Uterus (tissue), 3 donors: ENCODE measurements at regions not wholly inside any gene's neighbourhood (a gene's known extent, or its start where the extent isn't known, plus 50 kb on each side); places are given as distances from the start of the nearest gene placed in this dataset.

Experiments used
- DNase-seq, 2 donors: peaks; one replicate each; pipeline ENCODE4 v3.0.0-alpha.2; 2019 to 2020
- H3K27ac ChIP-seq, 2 donors: fragments of 200-600 bp; sonication (generic); 1 replicate in 1 of 2; 2 replicates in 1 of 2; pipeline ENCODE4 v1.5.1; 2016 to 2018
- H3K27me3 ChIP-seq, 2 donors: fragments of 200-600 bp; sonication (generic); one replicate each; pipeline ENCODE4 v1.5.1; 2018 to 2019; ENCODE audit warnings: control low read depth in 1 of 2
- H3K36me3 ChIP-seq, 2 donors: fragments of 200-600 bp; sonication (generic); one replicate each; pipeline ENCODE4 v1.5.1; 2019; ENCODE audit warnings: control low read depth in 1 of 2
- H3K4me1 ChIP-seq, 2 donors: fragments of 200-600 bp; sonication (generic); one replicate each; pipeline ENCODE4 v1.5.1; 2018 to 2019; ENCODE audit warnings: control low read depth in 1 of 2
- H3K4me3 ChIP-seq, 2 donors: fragments of 200-600 bp; sonication (generic); 1 replicate in 1 of 2; 2 replicates in 1 of 2; pipeline ENCODE4 v1.5.1; 2018 to 2019; ENCODE audit warnings: mild to moderate bottlenecking in 1 of 2
- H3K9me3 ChIP-seq, 2 donors: fragments of 200-600 bp; sonication (generic); one replicate each; pipeline ENCODE4 v1.5.1; 2019; ENCODE audit warnings: control low read depth in 1 of 2
- CTCF ChIP-seq, 4 experiments: fragments of 200-600 bp in 2 of 4; fragments of 450-650 bp in 2 of 4; sonication (generic) in 2 of 4; IDR thresholded peaks; one replicate each; pipeline ENCODE4 v1.5.1; 2016 to 2019; ENCODE audit warnings: antibody characterized with exemption in 4 of 4, mild to moderate bottlenecking in 2 of 4, moderate library complexity in 1 of 4
- POLR2A ChIP-seq, 2 donors: fragments of 450-650 bp; IDR thresholded peaks; one replicate each; pipeline ENCODE4 v1.6.1; 2016; ENCODE audit warnings: antibody characterized with exemption in 2 of 2, mild to moderate bottlenecking in 1 of 2, moderate library complexity in 1 of 2
- intact Hi-C: fragments of 100-400 bp; cut with DNase I; formaldehyde crosslinking; loops from one replicate; pipeline ENCODE4 v1.15.1; 2023; ENCODE audit warnings: low total_unique reads
- donor health status: DM: yes; HTN: yes; CAD: no.

- H3K27me3 ChIP-seq, result no peaks in the 10 kb centered on the region
- DNase-seq, result peak; percentile 0 to 2
- TF ChIP-seq POLR2A (IDR thresholded peaks at IDR 0.05), result no peak
- no peak for TF ChIP-seq CTCF (IDR thresholded peaks at IDR 0.05)
- intact Hi-C loops, result loop anchor here (5.0 kb wide), 1 partner anchor 275 kb away; no protein-coding TSS in a partner anchor
- peak overlapping the region; percentile 80 for H3K27ac ChIP-seq
- H3K4me3 ChIP-seq, result no peak overlapping the region
- H3K9me3 ChIP-seq, result no peaks in the 10 kb centered on the region
- no peaks in the 10 kb centered on the region for H3K36me3 ChIP-seq
- H3K4me1 ChIP-seq, result peaks cover 0 to 16% of the 10 kb centered on the region in 2 donors
Observed at GRCh38 chr11:69916806-69917387, 97.7 kb upstream of the FGF3 start.

GRCh38 chr11:69917529-69917928 lies 98.3 kb upstream of the FGF3 start:
- no peak for DNase-seq
- no peaks in the 10 kb centered on the region for H3K36me3 ChIP-seq
- H3K27me3 ChIP-seq, result no peaks in the 10 kb centered on the region
- H3K4me1 ChIP-seq, result peaks cover 0 to 16% of the 10 kb centered on the region in 2 donors
- TF ChIP-seq POLR2A (IDR thresholded peaks at IDR 0.05) (no peak), CTCF (IDR thresholded peaks at IDR 0.05) (no peak)
- H3K27ac ChIP-seq, result peak overlapping the region in 1 of 2 donors; percentile 80
- no peaks in the 10 kb centered on the region for H3K9me3 ChIP-seq
- intact Hi-C loops, result loop anchor here (5.0 kb wide), 1 partner anchor 275 kb away; no protein-coding TSS in a partner anchor
- H3K4me3 ChIP-seq, result no peak overlapping the region

DNA sequence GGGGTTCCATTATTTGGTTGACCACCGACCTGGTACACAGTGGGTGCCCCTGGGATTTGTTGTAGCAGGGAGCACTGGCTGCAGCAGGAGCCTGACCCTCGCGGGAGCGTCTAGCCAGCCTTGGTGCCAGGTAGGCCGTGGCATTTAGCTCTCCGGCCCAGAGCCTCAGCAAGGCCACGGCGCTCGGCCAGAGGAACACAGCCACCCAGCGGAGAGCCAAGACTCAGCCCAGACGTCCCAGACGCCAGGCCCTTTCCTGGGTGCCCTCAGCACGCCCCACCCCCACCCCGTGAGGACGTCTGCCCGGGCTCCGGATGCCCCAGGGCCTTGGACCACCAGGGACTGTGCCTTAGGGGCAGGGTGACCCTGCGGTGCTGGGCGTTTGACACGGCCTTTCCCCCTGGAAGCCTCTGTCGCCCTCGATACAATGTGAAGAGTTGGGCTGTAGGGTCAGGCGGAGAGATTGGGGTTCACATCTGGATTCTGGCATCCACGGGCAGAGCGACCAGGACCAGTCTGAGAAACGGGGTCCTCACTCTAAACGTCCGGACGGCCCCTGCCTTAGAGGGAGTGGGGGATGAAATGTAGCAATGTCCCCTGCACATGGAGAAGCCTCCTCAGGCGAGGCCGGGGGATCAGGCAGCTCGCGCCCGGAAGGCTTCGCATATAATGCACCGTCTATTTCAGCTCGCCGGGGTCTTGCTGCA lies 99.2 kb upstream of the FGF3 start:
- TF ChIP-seq POLR2A (IDR thresholded peaks at IDR 0.05), result no peak
- Histone ChIP-seq H3K27me3 (no peaks in the 10 kb centered on the region), H3K27ac (peak overlapping the region; percentile 42 to 48), H3K36me3 (no peaks in the 10 kb centered on the region), H3K4me3 (no peak overlapping the region), H3K4me1 (peaks cover 0 to 16% of the 10 kb centered on the region in 2 donors), H3K9me3 (no peaks in the 10 kb centered on the region)
- peak; percentile 27 to 43 for DNase-seq
- intact Hi-C loops, result loop anchor here (5.0 kb wide), 1 partner anchor 274 kb away; no protein-coding TSS in a partner anchor

GRCh38 chr11:69918938-69919650 lies 99.9 kb upstream of the FGF3 start:
- peaks cover 0 to 16% of the 10 kb centered on the region in 2 donors for H3K4me1 ChIP-seq
- H3K9me3 ChIP-seq, result no peaks in the 10 kb centered on the region
- H3K4me3 ChIP-seq, result no peak overlapping the region
- TF ChIP-seq CTCF (IDR thresholded peaks at IDR 0.05) (peak; percentile 91 to 98 (median 96)), POLR2A (IDR thresholded peaks at IDR 0.05) (no peak)
- H3K27me3 ChIP-seq, result no peaks in the 10 kb centered on the region
- peak overlapping the region; percentile 0 to 48 for H3K27ac ChIP-seq
- DNase-seq, result peak; percentile 84 to 85
- H3K36me3 ChIP-seq, result no peaks in the 10 kb centered on the region
- intact Hi-C loops, result loop anchor here (5.0 kb wide), 1 partner anchor 273 kb away; no protein-coding TSS in a partner anchor

- no peaks in the 10 kb centered on the region for H3K27me3 ChIP-seq
- H3K36me3 ChIP-seq, result no peaks in the 10 kb centered on the region
- TF ChIP-seq POLR2A (IDR thresholded peaks at IDR 0.05) (no peak), CTCF (IDR thresholded peaks at IDR 0.05) (no peak)
- peaks cover 0 to 16% of the 10 kb centered on the region in 2 donors for H3K4me1 ChIP-seq
- H3K4me3 ChIP-seq, result no peak overlapping the region
- no peak overlapping the region for H3K27ac ChIP-seq
- intact Hi-C loops, result loop anchor here (5.0 kb wide), 1 partner anchor 272 kb away; no protein-coding TSS in a partner anchor
- no peaks in the 10 kb centered on the region for H3K9me3 ChIP-seq
- peak; percentile 8 to 13 for DNase-seq
Observed at GRCh38 chr11:69919659-69920344, 100.6 kb upstream of the FGF3 start.
